SU-DHL-6 (cell line): ENCODE measurements at regions not wholly inside any gene's neighbourhood (a gene's known extent, or its start where the extent isn't known, plus 50 kb on each side); places are given as distances from the start of the nearest gene placed in this dataset.

Experiments used
- EZH2phosphoT487 ChIP-seq: fragments of 200-600 bp; sonication (generic), shearing (Covaris generic); conservative IDR thresholded peaks from 2 replicates; pipeline ENCODE4 v1.6.1; 2018; ENCODE audit warnings: mild to moderate bottlenecking, antibody characterized with exemption, low read length, moderate library complexity, mixed read lengths
- TF ChIP-seq, protein P1 (sequence below): fragments of 200-600 bp; sonication (generic); IDR thresholded peaks from one replicate; pipeline ENCODE4 v1.5.1; 2017; ENCODE audit warnings: antibody characterized with exemption, mild to moderate bottlenecking, low read length, moderate library complexity; ENCODE audit not compliant: insufficient read depth, poor library complexity, severe bottlenecking

DNA sequence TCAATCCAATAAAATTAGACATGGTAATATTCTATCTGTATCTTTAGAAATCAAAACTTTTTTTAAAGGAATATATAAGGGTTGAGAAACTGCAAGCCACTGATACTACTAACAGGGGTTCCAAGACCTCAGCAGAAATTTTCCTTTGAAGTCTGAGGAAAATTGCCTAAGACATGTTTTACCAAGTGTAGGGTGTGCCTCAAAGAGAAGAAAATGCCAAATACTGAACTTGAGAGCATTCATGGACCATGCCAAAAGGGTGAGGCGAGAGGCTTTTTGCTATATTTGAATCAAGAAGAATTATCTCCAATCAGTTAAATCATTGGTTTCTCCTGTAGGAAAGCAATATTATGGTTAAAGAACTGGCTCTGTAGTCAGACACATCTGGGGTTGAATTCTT, 207.9 kb upstream of the B3GALT2 start:
- TF ChIP-seq, protein P1, sequence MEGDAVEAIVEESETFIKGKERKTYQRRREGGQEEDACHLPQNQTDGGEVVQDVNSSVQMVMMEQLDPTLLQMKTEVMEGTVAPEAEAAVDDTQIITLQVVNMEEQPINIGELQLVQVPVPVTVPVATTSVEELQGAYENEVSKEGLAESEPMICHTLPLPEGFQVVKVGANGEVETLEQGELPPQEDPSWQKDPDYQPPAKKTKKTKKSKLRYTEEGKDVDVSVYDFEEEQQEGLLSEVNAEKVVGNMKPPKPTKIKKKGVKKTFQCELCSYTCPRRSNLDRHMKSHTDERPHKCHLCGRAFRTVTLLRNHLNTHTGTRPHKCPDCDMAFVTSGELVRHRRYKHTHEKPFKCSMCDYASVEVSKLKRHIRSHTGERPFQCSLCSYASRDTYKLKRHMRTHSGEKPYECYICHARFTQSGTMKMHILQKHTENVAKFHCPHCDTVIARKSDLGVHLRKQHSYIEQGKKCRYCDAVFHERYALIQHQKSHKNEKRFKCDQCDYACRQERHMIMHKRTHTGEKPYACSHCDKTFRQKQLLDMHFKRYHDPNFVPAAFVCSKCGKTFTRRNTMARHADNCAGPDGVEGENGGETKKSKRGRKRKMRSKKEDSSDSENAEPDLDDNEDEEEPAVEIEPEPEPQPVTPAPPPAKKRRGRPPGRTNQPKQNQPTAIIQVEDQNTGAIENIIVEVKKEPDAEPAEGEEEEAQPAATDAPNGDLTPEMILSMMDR = no peak
- no peak for TF ChIP-seq EZH2phosphoT487
